HCT116 (cell line): ENCODE measurements at regions not wholly inside any gene's neighbourhood (a gene's known extent, or its start where the extent isn't known, plus 50 kb on each side); places are given as distances from the start of the nearest gene placed in this dataset.

Experiments
- ATAC-seq: fragments of 200-7000 bp; cut with Tn5 transposase; 2 replicates; pipeline ENCODE4 v1.9.1; 2020; ENCODE audit warnings: mild to moderate bottlenecking, moderate library complexity
- BruUV-seq: library from RNA; stranded (reverse); fragments of 400-500 nt; replicated peaks from 2 replicates; lab custom pipeline; 2021; lab: Mats Ljungman, UMichigan
- CTCF ChIA-PET: fragments of 300-600 bp; sonication (Branson Sonifier 250); formaldehyde crosslinking; loops from one replicate; lab custom pipeline; 2021; ENCODE audit warnings: antibody characterized with exemption; lab: Charles Lee
- POLR2A ChIA-PET: fragments of 300-600, 350-600 bp; sonication (Branson Sonifier 250); formaldehyde crosslinking; loops from one replicate; lab custom pipeline; 2021; ENCODE audit warnings: antibody characterized with exemption; lab: Charles Lee
- RAD21 ChIA-PET, 2 experiments: fragments of 300-600 bp; sonication (Branson Sonifier 250); formaldehyde crosslinking; loops; one replicate each; lab custom pipeline; 2023; ENCODE audit warnings: low total read pairs in 2 of 2; ENCODE audit not compliant: uncharacterized antibody in 2 of 2, unreplicated experiment in 2 of 2, low non-redundant PET in 1 of 2; lab: Charles Lee
- DNase-seq: peaks from one replicate; pipeline ENCODE4 v3.0.0-alpha.2; 2010; ENCODE audit warnings: low read depth, low spot score
- H2AFZ ChIP-seq: fragments of 200-600 bp; shearing (Covaris generic), sonication (generic); 2 replicates; pipeline ENCODE4 v1.6.1; 2017; ENCODE audit warnings: low read depth, mixed run types, mixed read lengths, antibody characterized with exemption, low read length; ENCODE audit not compliant: poor library complexity, severe bottlenecking
- H3K27ac ChIP-seq: 2 replicates; pipeline ENCODE4 v1.5.1; 2012; ENCODE audit warnings: low read depth, low read length
- H3K27me3 ChIP-seq: fragments of 200-600 bp; sonication (generic); 2 replicates; pipeline ENCODE4 v1.6.1; 2016; ENCODE audit warnings: mixed run types, low read length, mixed read lengths; ENCODE audit not compliant: insufficient read depth
- H3K36me3 ChIP-seq, 2 experiments: fragments of 200-500 bp in 1 of 2; fragments of 200-600 bp in 1 of 2; sonication (Bioruptor generic) in 1 of 2; sonication (generic) in 1 of 2; 2 replicates each; pipeline versions ENCODE4 v1.5.1 to v1.6.1; 2014 to 2016; ENCODE audit warnings: low read length in 2 of 2, inconsistent platforms in 1 of 2, mixed read lengths in 1 of 2, mixed run types in 1 of 2; ENCODE audit not compliant: insufficient read depth in 2 of 2, control insufficient read depth in 1 of 2
- H3K4me1 ChIP-seq, 2 experiments: fragments of 200-600 bp in 1 of 2; sonication (generic) in 1 of 2; 2 replicates each; pipeline versions ENCODE4 v1.5.1 to v1.6.1; 2012 to 2017; ENCODE audit warnings: low read length in 2 of 2, inconsistent platforms in 1 of 2, mild to moderate bottlenecking in 1 of 2, mixed read lengths in 1 of 2, mixed run types in 1 of 2, moderate library complexity in 1 of 2; ENCODE audit not compliant: insufficient read depth in 2 of 2, control insufficient read depth in 1 of 2
- H3K4me2 ChIP-seq: fragments of 200-600 bp; sonication (generic); 2 replicates; pipeline ENCODE4 v1.6.1; 2017; ENCODE audit warnings: mixed run types, low read length, mixed read lengths
- H3K4me3 ChIP-seq, 2 experiments: fragments of 200-600 bp in 1 of 2; sonication (generic) in 1 of 2; replicated peaks in 1 of 2; 2 replicates each; pipeline ENCODE4 v1.5.1; 2011 to 2016; ENCODE audit warnings: low read length in 2 of 2, control low read depth in 1 of 2, low read depth in 1 of 2, mild to moderate bottlenecking in 1 of 2, mixed read lengths in 1 of 2, mixed run types in 1 of 2
- H3K79me2 ChIP-seq: fragments of 200-600 bp; sonication (generic); 2 replicates; pipeline ENCODE4 v1.6.1; 2017; ENCODE audit warnings: mild to moderate bottlenecking, mixed run types, low read length, moderate library complexity, mixed read lengths; ENCODE audit not compliant: insufficient read depth
- H3K9ac ChIP-seq: fragments of 200-600 bp; sonication (generic); 2 replicates; pipeline ENCODE4 v1.6.1; 2016; ENCODE audit warnings: low read length, mixed read lengths
- H3K9me2 ChIP-seq: fragments of 200-600 bp; sonication (generic), shearing (Covaris generic); 2 replicates; pipeline ENCODE4 v1.6.1; 2017; ENCODE audit warnings: mixed run types, mild to moderate bottlenecking, moderate library complexity; ENCODE audit not compliant: insufficient read depth
- H3K9me3 ChIP-seq, 2 experiments: fragments of 200-500 bp in 1 of 2; fragments of 200-600 bp in 1 of 2; sonication (Bioruptor generic) in 1 of 2; sonication (generic) in 1 of 2; 2 replicates each; pipeline ENCODE4 v1.6.1; 2014 to 2017; ENCODE audit warnings: low read length in 2 of 2, mixed read lengths in 2 of 2, inconsistent platforms in 1 of 2, low read depth in 1 of 2, mild to moderate bottlenecking in 1 of 2, mixed run types in 1 of 2, moderate library complexity in 1 of 2; ENCODE audit not compliant: control insufficient read depth in 1 of 2, insufficient read depth in 1 of 2
- H4K20me1 ChIP-seq: fragments of 200-600 bp; sonication (generic), shearing (Covaris generic); 2 replicates; pipeline ENCODE4 v1.6.1; 2017; ENCODE audit warnings: mixed run types, mild to moderate bottlenecking, moderate library complexity; ENCODE audit not compliant: insufficient read depth
- ATF3 ChIP-seq: IDR thresholded peaks from 2 replicates; pipeline ENCODE4 v1.6.1; 2012
- CBX3 ChIP-seq: IDR thresholded peaks from 2 replicates; pipeline ENCODE4 v1.6.1; 2012; ENCODE audit warnings: low read depth
- CEBPB ChIP-seq: IDR thresholded peaks from 2 replicates; pipeline ENCODE4 v1.6.1; 2012; ENCODE audit warnings: low read depth
- EGR1 ChIP-seq: IDR thresholded peaks from 2 replicates; pipeline ENCODE4 v1.6.1; 2012; ENCODE audit warnings: low read depth
- EZH2 ChIP-seq: fragments of 200-600 bp; sonication (generic); IDR thresholded peaks from 2 replicates; pipeline ENCODE4 v1.6.1; 2017; ENCODE audit warnings: antibody characterized with exemption, mixed run types
- EZH2phosphoT487 ChIP-seq: fragments of 200-600 bp; IDR thresholded peaks from 2 replicates; pipeline ENCODE4 v1.6.1; 2018; ENCODE audit warnings: antibody characterized with exemption, borderline replicate concordance
- FOSL1 ChIP-seq: IDR thresholded peaks from 2 replicates; pipeline ENCODE4 v1.6.1; 2012; ENCODE audit warnings: low read depth
- JUND ChIP-seq: IDR thresholded peaks from 2 replicates; pipeline ENCODE4 v1.6.1; 2012
- MAX ChIP-seq: IDR thresholded peaks from 2 replicates; pipeline ENCODE4 v1.6.1; 2012
- POLR2A ChIP-seq: IDR thresholded peaks from 2 replicates; pipeline ENCODE4 v1.7.0; 2011; ENCODE audit warnings: borderline replicate concordance; ENCODE audit not compliant: insufficient read depth, insufficient read length; ENCODE audit errors: extremely low read depth
- POLR2AphosphoS5 ChIP-seq: IDR thresholded peaks from 2 replicates; pipeline ENCODE4 v1.6.1; 2011; ENCODE audit warnings: mild to moderate bottlenecking, low read depth, low read length, moderate library complexity
- RAD21 ChIP-seq: IDR thresholded peaks from 2 replicates; pipeline ENCODE4 v1.6.1; 2012; ENCODE audit warnings: low read depth, mild to moderate bottlenecking
- REST ChIP-seq: IDR thresholded peaks from 2 replicates; pipeline ENCODE4 v1.6.1; 2012; ENCODE audit warnings: low read depth
- SP1 ChIP-seq: IDR thresholded peaks from 2 replicates; pipeline ENCODE4 v1.6.1; 2012; ENCODE audit warnings: low read depth
- YY1 ChIP-seq: IDR thresholded peaks from 2 replicates; pipeline ENCODE4 v1.6.1; 2011; ENCODE audit warnings: low read length, low read depth, moderate library complexity, mild to moderate bottlenecking; ENCODE audit not compliant: insufficient replicate concordance; ENCODE audit errors: extremely low read depth
- ZFX ChIP-seq: fragments of 450-650 bp; IDR thresholded peaks from 2 replicates; pipeline ENCODE4 v1.6.1; 2017
- ZNF274 ChIP-seq: fragments of 200-500 bp; sonication (Bioruptor generic); IDR thresholded peaks from 2 replicates; pipeline ENCODE4 v1.6.1; 2014; ENCODE audit warnings: mild to moderate bottlenecking, low read depth, low read length, inconsistent platforms
- intact Hi-C: fragments of 100-400 bp; cut with micrococcal nuclease; formaldehyde crosslinking; loops from 2 replicates; pipeline ENCODE4 v1.10.0; 2022

- TF ChIP-seq RAD21 = no peak
- TF ChIP-seq ZNF274 = no peak
- no peak for TF ChIP-seq CBX3
- TF ChIP-seq CEBPB = no peak
- TF ChIP-seq FOSL1 = no peak
- no peak for TF ChIP-seq MAX
- no peak for TF ChIP-seq EGR1
- no peak for TF ChIP-seq SP1
- no peak for TF ChIP-seq YY1
- no peak for TF ChIP-seq REST
- no peak for TF ChIP-seq EZH2phosphoT487
- TF ChIP-seq, all 23 proteins: peak for 0
Measured at GRCh38 chr15:25623708-25624107, 184.9 kb upstream of the UBE3A start (continued).

- Histone ChIP-seq H3K4me1 (no peaks in the 10 kb centered on the region), H3K27me3 (no peaks in the 10 kb centered on the region), H4K20me1 (no peaks in the 10 kb centered on the region), H3K36me3 (no peaks in the 10 kb centered on the region), H3K4me2 (no peak overlapping the region), H3K9me2 (no peaks in the 10 kb centered on the region), H3K9me3 (peaks cover 4 to 29% of the 10 kb centered on the region in 2 experiments; a peak in 2 of 4 replicates), H3K79me2 (no peaks in the 10 kb centered on the region), H2AFZ (no peak overlapping the region), H3K9ac (no peak overlapping the region), H3K4me3 (no peak overlapping the region), H3K27ac (no peak overlapping the region)
- TF ChIP-seq ZFX (no peak), RAD21 (no peak), ATF3 (no peak), MAX (no peak), EGR1 (no peak), SP1 (no peak), YY1 (no peak), POLR2AphosphoS5 (no peak), EZH2 (no peak), POLR2A (no peak), EZH2phosphoT487 (no peak), JUND (no peak)
- CTCF ChIA-PET = no interaction called here
- RAD21 ChIA-PET = no interaction called here
- ATAC-seq = no peak
- DNase-seq = no peak
- intact Hi-C loops = no loop called here
- POLR2A ChIA-PET = no interaction called here
- BruUV-seq = no TSS peak
Measured at GRCh38 chr15:25620466-25620865, 181.6 kb upstream of the UBE3A start.
